CD4-positive, alpha-beta memory T cell (primary cell): ENCODE measurements at regions not wholly inside any gene's neighbourhood (a gene's known extent, or its start where the extent isn't known, plus 50 kb on each side); places are given as distances from the start of the nearest gene placed in this dataset.
"Not testable (repeated sequence)": the region's sequence is repeated elsewhere in the genome, so short reads cannot be mapped to it uniquely, and the experiment has no call there.

ENCODE experiments used
- CTCF ChIA-PET: fragments of 350-600 bp; sonication (Branson Sonifier 250); formaldehyde crosslinking; loops from one replicate; lab custom pipeline; 2021; ENCODE audit warnings: inconsistent platforms; ENCODE audit not compliant: partially characterized antibody; lab: Charles Lee
- POLR2A ChIA-PET: fragments of 350-600 bp; sonication (Branson Sonifier 250); formaldehyde crosslinking; loops from one replicate; lab custom pipeline; 2021; ENCODE audit not compliant: partially characterized antibody; lab: Charles Lee
- DNase-seq, 5 donors: peaks; one replicate each; pipeline versions ENCODE4 v3.0.0 to v3.0.0-alpha.2; 2020 to 2022; ENCODE audit warnings: mixed read lengths in 1 of 5
- H3K27ac ChIP-seq: one replicate; pipeline ENCODE4 v1.7.0; 2013; ENCODE audit warnings: low read depth, low read length
- H3K27me3 ChIP-seq: 2 replicates; pipeline ENCODE4 v1.7.0; 2013; ENCODE audit warnings: mild to moderate bottlenecking, low read length, moderate library complexity; ENCODE audit not compliant: insufficient read depth
- H3K36me3 ChIP-seq: 2 replicates; pipeline ENCODE4 v1.7.0; 2013; ENCODE audit warnings: mild to moderate bottlenecking, low read length, moderate library complexity; ENCODE audit not compliant: insufficient read depth
- H3K4me1 ChIP-seq: 2 replicates; pipeline ENCODE4 v1.7.0; 2013; ENCODE audit warnings: mild to moderate bottlenecking, low read length, moderate library complexity; ENCODE audit not compliant: insufficient read depth
- H3K4me3 ChIP-seq, 2 donors: one replicate each; pipeline ENCODE4 v1.7.0; 2013; ENCODE audit warnings: low read length in 2 of 2, mild to moderate bottlenecking in 1 of 2
- H3K9me3 ChIP-seq, 2 donors: one replicate each; pipeline ENCODE4 v1.7.0; 2013; ENCODE audit warnings: low read length in 2 of 2, control low read depth in 1 of 2; ENCODE audit not compliant: control insufficient read depth in 1 of 2
- H3K27ac Mint-ChIP-seq, 7 donors: one replicate each; pipeline ENCODE4 v1.8.0; 2020 to 2021; ENCODE audit warnings: mixed read lengths in 7 of 7, mild to moderate bottlenecking in 6 of 7, inconsistent platforms in 3 of 7, moderate library complexity in 3 of 7
- H3K27me3 Mint-ChIP-seq, 2 donors: one replicate each; pipeline ENCODE4 v1.8.0; 2020 to 2021; ENCODE audit warnings: mixed read lengths in 2 of 2
- H3K36me3 Mint-ChIP-seq, 2 donors: one replicate each; pipeline ENCODE4 v1.8.0; 2020 to 2021; ENCODE audit warnings: mixed read lengths in 2 of 2, inconsistent platforms in 1 of 2, mild to moderate bottlenecking in 1 of 2
- H3K4me1 Mint-ChIP-seq, 4 donors: one replicate each; pipeline ENCODE4 v1.8.0; 2020 to 2021; ENCODE audit warnings: mixed read lengths in 4 of 4, mild to moderate bottlenecking in 1 of 4
- H3K4me3 Mint-ChIP-seq, 8 donors: one replicate each; pipeline ENCODE4 v1.8.0; 2020 to 2021; ENCODE audit warnings: mixed read lengths in 8 of 8, mild to moderate bottlenecking in 7 of 8, moderate library complexity in 6 of 8, inconsistent platforms in 3 of 8
- H3K9me3 Mint-ChIP-seq, 8 donors: one replicate each; pipeline ENCODE4 v1.8.0; 2020 to 2021; ENCODE audit warnings: mixed read lengths in 8 of 8, mild to moderate bottlenecking in 5 of 8, inconsistent platforms in 3 of 8, moderate library complexity in 1 of 8
- intact Hi-C: fragments of 100-400 bp; cut with micrococcal nuclease; formaldehyde crosslinking; loops from one replicate; pipeline ENCODE4 v1.15.1; 2023

- Histone ChIP-seq H3K27ac (no peak overlapping the region), H3K4me1 (no peaks in the 10 kb centered on the region), H3K27me3 (no peaks in the 10 kb centered on the region), H3K4me3 (no peak overlapping the region), H3K36me3 (no peaks in the 10 kb centered on the region), H3K9me3 (no peaks in the 10 kb centered on the region)
- POLR2A ChIA-PET, result no interaction called here
- Mint-ChIP-seq H3K4me3 (no peak overlapping the region), H3K9me3 (no peaks in the 10 kb centered on the region), H3K36me3 (peaks cover 0 to 3% of the 10 kb centered on the region in 2 donors), H3K27ac (peak overlapping the region in 1 of 7 donors; percentile 1), H3K4me1 (no peaks in the 10 kb centered on the region), H3K27me3 (no peaks in the 10 kb centered on the region)
- intact Hi-C loops, result no loop called here
- DNase-seq, result no peak
- CTCF ChIA-PET, result no interaction called here
Observed at GRCh38 chrX:9403374-9403773, 61.5 kb upstream of the TBL1X start.

- H3K4me3 ChIP-seq, H3K27ac Mint-ChIP-seq, H3K27me3 Mint-ChIP-seq, POLR2A ChIA-PET, CTCF ChIA-PET, H3K27ac ChIP-seq, H3K36me3 Mint-ChIP-seq, H3K9me3 ChIP-seq, H3K27me3 ChIP-seq, H3K36me3 ChIP-seq, H3K9me3 Mint-ChIP-seq, intact Hi-C loops, H3K4me3 Mint-ChIP-seq, H3K4me1 ChIP-seq, H3K4me1 Mint-ChIP-seq: not testable (repeated sequence)
- DNase-seq, result peak in 2 of 5 donors; percentile 7 to 8
Observed at GRCh38 chrX:9405635-9406034, 59.2 kb upstream of the TBL1X start.

- H3K4me3 Mint-ChIP-seq, DNase-seq, H3K36me3 Mint-ChIP-seq, H3K4me1 Mint-ChIP-seq, H3K4me1 ChIP-seq, H3K27ac Mint-ChIP-seq, intact Hi-C loops, H3K27ac ChIP-seq, H3K36me3 ChIP-seq, H3K9me3 Mint-ChIP-seq, CTCF ChIA-PET, POLR2A ChIA-PET, H3K9me3 ChIP-seq, H3K4me3 ChIP-seq, H3K27me3 Mint-ChIP-seq, H3K27me3 ChIP-seq: not testable (repeated sequence)
Observed at GRCh38 chrX:9410889-9411288, 54.0 kb upstream of the TBL1X start.

GRCh38 chrX:9411682-9412081, 53.2 kb upstream of the TBL1X start:
- H3K9me3 ChIP-seq, POLR2A ChIA-PET, H3K9me3 Mint-ChIP-seq, H3K4me3 Mint-ChIP-seq, H3K4me3 ChIP-seq, H3K27me3 ChIP-seq, H3K4me1 ChIP-seq, DNase-seq, H3K4me1 Mint-ChIP-seq, H3K27ac ChIP-seq, H3K36me3 ChIP-seq, H3K27me3 Mint-ChIP-seq, H3K36me3 Mint-ChIP-seq, intact Hi-C loops, CTCF ChIA-PET: not testable (repeated sequence)
- peak overlapping the region in 1 of 7 donors; percentile 12 for H3K27ac Mint-ChIP-seq

- no peaks in the 10 kb centered on the region for H3K4me1 Mint-ChIP-seq
- CTCF ChIA-PET, result no interaction called here
Observed at GRCh38 chrX:9414416-9414815, 50.4 kb upstream of the TBL1X start.

More at GRCh38 chrX:9414416-9414815, 50.4 kb upstream of the TBL1X start:
- H3K4me1 ChIP-seq, result no peaks in the 10 kb centered on the region
- no peak overlapping the region for H3K27ac ChIP-seq
- Mint-ChIP-seq H3K36me3 (no peaks in the 10 kb centered on the region), H3K27me3 (no peaks in the 10 kb centered on the region), H3K9me3 (peaks cover 0 to 2% (median 0%) of the 10 kb centered on the region in 8 donors), H3K27ac (no peak overlapping the region), H3K4me3 (no peak overlapping the region)
- H3K4me3 ChIP-seq, result no peak overlapping the region
- intact Hi-C loops, result no loop called here
- H3K27me3 ChIP-seq, result no peaks in the 10 kb centered on the region
- H3K9me3 ChIP-seq, result no peaks in the 10 kb centered on the region
- no peak for DNase-seq
- H3K36me3 ChIP-seq, result no peaks in the 10 kb centered on the region
- POLR2A ChIA-PET, result no interaction called here
